DMS114 treated with DMSO at 0.1 percent for 48 hours (cell line): ENCODE measurements at regions not wholly inside any gene's neighbourhood (a gene's known extent, or its start where the extent isn't known, plus 50 kb on each side); places are given as distances from the start of the nearest gene placed in this dataset.

Experiments
- DNase-seq: peaks from one replicate; lab custom pipeline; 2025; ENCODE audit not compliant: unreplicated experiment; lab: John Stamatoyannopoulos, UW

DNA sequence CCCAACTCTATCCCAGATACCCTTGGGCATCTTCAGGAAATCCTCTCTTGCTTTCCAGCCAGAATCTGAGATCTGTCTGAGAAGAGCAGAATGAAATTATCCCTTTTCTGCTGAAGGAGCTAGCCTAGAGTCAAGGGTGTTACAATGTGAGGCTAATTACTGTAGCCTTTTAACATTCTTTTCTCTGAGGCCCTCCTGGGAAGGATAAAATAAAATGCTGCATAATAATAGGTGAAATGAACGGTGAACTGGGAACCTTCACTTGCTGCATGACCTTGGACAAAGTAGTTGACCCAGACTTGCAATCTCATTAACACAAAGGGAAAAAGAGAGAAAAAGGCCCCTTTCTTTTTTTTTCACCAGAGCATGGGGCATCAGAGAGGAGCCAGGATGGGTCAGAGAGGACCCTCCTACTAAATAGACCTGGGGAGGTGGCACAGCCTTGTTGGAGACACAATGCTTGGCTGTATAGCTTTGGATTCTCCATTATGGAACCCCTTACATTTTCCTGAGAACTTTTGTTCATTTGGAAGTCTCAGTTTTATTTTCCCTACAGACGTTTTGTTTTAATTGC lies 137.0 kb upstream of the LIPC start:
- no peak for DNase-seq

GRCh38 chr15:58295637-58296215 lies 136.1 kb upstream of the LIPC start:
- DNase-seq: no peak

GRCh38 chr15:58296276-58296675 lies 135.5 kb upstream of the LIPC start:
- DNase-seq: no peak

GRCh38 chr15:58297639-58298038 lies 134.2 kb upstream of the LIPC start:
- no peak for DNase-seq

DNA sequence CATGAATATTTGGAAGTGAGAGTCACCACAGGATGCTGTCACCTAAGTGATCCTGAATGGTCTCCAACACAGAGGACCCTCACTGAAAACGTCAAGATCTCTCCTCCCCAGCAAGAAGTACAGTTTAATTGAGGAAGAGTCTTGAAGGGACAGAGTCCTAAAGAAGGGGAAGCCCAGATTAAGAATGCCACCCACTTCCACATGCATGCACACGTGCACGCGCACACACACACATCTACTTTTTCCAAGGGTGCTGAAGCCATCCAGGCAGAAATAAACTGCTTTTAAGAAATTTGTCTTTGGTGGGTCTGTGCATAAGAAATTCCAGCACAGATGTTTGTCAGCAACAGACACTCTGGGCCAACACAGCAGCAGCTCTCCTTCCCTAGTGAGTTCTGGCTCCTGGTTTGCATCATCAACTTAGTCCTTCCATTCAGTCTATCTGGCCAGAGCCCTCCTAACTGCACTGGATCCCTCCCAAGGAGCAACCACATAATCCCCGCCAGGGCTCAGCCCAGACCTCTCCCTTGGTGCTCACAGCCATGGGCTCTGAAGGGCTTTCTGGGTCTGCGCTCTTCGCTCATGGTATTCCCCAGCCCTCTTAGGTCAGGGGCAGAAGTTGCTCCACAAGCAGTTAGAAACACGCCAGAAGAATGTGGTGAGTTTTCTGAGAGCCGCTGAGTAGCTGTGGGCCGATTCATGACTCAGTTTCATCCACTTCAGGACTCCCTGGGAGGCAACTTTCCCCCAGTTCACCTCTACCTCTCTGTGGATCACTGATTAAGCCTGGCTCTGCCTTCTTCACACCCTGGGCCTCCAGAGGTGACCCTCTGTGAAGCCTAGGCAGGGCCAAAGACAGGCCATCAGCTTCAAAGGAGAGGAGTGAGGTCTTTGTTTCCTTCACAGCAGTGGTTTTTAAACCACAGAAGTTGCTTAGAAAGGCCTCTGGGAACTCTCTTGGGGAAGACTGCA lies 132.6 kb upstream of the LIPC start:
- DNase-seq: no peak

GRCh38 chr15:58302832-58303231 lies 129.0 kb upstream of the LIPC start:
- DNase-seq: no peak

- no peak for DNase-seq
Measured at GRCh38 chr15:58303236-58303635, 128.6 kb upstream of the LIPC start.

DNA sequence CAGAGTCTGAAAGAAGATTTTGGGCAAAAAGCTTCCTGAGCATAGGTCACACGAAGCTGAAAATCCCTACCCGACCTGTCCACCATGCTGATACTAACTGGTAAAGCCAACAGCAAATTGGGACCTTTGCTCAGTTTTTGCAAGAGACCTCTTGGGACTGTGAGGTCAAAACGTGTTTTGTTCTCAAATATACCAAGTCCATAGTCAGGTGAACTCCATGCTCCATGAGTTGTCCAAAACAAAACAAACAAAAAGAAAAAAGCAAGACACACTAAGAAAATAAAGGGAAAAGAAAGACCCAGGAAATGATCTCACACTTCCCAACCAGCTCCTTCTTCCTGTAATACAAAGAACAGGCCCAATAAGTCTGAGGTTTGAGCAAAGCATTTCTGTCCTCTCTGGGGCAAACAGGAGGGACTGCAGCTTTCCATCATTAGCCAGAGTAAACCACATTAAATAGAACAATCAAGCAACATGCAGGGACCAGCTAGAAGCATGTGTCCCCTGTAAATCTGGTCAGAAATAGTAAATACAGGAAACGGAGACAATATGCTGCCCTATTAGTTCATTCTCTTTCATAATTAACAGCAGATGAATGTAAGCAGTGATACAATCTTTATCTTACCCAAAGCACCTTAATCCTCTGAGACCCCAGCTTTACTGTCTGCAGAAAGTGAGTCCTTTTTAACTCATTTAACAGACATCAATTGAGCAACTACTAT lies 125.0 kb upstream of the LIPC start:
- no peak for DNase-seq

DNA sequence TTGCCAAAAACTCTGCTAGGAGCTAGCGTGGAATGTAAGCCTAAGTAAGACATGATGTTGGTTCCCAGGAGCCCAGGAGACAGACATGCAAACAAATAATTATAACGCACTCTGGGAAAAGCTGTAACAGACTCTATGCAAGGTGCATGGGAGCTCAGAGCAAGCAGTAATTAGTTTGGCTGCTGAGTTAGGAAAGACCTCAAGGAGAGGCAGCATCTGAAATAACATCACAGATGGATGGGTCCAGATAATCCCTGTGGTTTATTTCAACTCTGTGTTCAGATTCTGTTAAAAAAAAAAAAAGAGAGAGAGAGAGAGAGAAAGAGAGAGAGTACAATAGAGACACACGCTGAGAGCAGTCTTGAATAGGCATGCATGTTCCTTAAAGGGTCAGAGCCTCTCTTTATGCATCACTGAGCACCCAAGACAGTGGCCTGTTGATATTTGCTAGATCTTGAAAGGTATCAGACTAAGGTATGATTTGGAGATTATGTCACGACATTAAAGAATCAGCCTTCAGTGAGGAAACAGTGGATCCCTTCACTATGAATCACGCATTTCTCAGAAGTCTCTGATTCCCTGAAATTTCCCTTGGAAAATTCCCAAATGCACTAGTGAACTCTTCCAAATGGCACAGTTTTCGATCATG lies 124.4 kb upstream of the LIPC start:
- no peak for DNase-seq

GRCh38 chr15:58308742-58309355 lies 122.9 kb upstream of the LIPC start:
- DNase-seq: no peak

- DNase-seq: no peak
Measured at GRCh38 chr15:58309963-58310928, 121.5 kb upstream of the LIPC start.

GRCh38 chr15:58311556-58311955 lies 120.2 kb upstream of the LIPC start:
- DNase-seq: no peak

DNA sequence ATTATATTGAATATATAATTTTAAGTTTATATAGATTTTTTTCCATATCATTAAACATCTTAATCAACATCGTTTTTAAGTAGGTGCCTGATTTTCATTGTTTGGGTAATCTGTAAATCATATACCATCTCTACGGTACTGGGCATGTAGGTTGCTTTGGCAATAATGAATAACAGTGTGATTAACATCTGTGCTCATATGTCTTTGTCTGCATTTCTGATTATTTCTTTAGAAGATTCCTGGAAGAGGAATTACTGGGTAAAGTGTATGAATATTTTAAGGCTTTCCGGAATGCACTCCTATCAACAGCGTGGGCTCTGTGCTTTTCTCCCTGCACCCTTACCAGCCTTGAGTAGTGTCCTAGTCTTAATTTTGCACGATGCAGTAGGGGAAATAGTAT lies 119.8 kb upstream of the LIPC start:
- no peak for DNase-seq

DNA sequence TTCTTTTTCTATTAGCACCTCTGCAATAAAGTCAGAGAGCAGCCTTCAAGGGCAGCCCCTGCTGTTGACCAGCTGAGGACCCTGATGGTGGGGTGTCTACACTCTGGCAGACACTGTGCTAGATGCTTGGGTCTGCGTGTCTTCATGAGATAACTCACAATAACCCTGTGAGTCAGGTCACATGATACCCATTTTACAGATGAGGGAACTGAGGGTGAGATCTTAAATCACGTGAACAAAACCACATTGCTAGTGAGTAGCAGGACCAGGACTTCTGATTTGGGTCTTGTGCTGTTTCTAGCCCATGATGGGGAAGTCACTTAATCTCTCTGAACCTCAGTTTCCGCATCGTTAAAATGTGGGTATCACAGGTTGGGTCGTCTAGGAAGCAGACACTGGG lies 118.5 kb upstream of the LIPC start:
- no peak for DNase-seq

GRCh38 chr15:58313810-58314592 lies 117.8 kb upstream of the LIPC start:
- no peak for DNase-seq

GRCh38 chr15:58314593-58315216 lies 117.1 kb upstream of the LIPC start:
- no peak for DNase-seq

DNA sequence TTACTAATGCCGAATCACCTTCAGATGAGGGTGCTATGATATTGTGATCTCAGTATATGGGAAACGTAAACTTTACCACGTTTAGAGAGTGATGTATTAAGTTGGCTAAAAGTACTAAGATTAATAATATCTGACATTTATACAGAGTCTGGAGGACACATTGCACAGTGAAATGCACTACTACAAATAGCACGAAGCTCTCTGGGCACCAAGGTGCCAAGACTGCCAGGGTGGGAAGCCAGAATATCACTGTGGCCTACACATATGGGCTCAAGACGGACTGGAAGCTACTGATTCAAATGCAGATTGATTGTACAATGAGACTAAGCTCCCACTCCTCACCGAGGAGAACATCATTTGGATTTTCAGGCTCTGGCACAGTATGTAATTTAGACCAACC lies 113.3 kb upstream of the LIPC start:
- DNase-seq: no peak

DNA sequence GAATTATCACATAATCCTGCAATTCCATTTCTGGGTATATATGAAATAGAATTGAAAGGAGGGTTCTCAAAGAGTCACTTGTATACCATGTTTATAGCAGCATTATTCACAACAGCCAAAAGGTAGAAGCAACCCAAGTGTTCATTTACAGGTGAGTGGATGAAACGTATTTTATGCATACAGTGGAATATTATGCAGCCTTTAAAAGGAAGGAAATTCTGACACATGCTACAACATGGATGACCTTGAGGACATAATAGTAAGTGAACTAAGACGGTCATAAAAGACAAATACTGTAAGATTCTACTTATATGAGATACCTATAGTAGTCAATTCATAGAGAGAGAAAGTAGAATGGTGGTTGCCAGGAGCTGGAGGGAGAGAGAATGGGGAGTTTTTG lies 110.8 kb upstream of the LIPC start:
- no peak for DNase-seq
